K562 (cell line): ENCODE measurements at regions not wholly inside any gene's neighbourhood (a gene's known extent, or its start where the extent isn't known, plus 50 kb on each side); places are given as distances from the start of the nearest gene placed in this dataset.

Source experiments
- CTCF ChIP-seq, 3 experiments: IDR thresholded peaks in 2 of 3; conservative IDR thresholded peaks in 1 of 3; 2 replicates each; pipeline ENCODE4 v1.5.1; 2011 to 2012; ENCODE audit warnings: low read length in 3 of 3, mild to moderate bottlenecking in 3 of 3, control low read depth in 2 of 3, improper control_type of control experiment in 1 of 3, inconsistent platforms in 1 of 3, low read depth in 1 of 3, mixed read lengths in 1 of 3, moderate library complexity in 1 of 3; ENCODE audit not compliant: insufficient read depth in 2 of 3
- EP300 ChIP-seq: IDR thresholded peaks from 2 replicates; pipeline ENCODE4 v1.6.1; 2012; ENCODE audit warnings: low read length, improper control_type of control experiment
- FOS ChIP-seq: IDR thresholded peaks from 3 replicates; pipeline ENCODE4 v1.6.1; 2011; ENCODE audit not compliant: insufficient read length; ENCODE audit errors: extremely low read depth
- KDM4B ChIP-seq, 2 experiments: fragments of 450-650 bp in 1 of 2; sonication (generic) in 1 of 2; IDR thresholded peaks; 2 replicates each; pipeline ENCODE4 v1.6.1; 2016 to 2017; ENCODE audit warnings: borderline replicate concordance in 2 of 2, antibody characterized with exemption in 1 of 2, low read depth in 1 of 2, mild to moderate bottlenecking in 1 of 2
- MAZ ChIP-seq, 2 experiments: fragments of 450-650 bp in 1 of 2; sonication (generic) in 1 of 2; formaldehyde crosslinking; IDR thresholded peaks in 1 of 2; conservative IDR thresholded peaks in 1 of 2; 2 replicates each; pipeline versions ENCODE4 v1.4.0 to v1.5.0; 2020; ENCODE audit warnings: mild to moderate bottlenecking in 1 of 2, missing genetic modification reagents in 1 of 2
- NR2C1 ChIP-seq, 2 experiments: fragments of 450-650 bp; IDR thresholded peaks; 2 replicates each; pipeline ENCODE4 v1.6.1; 2017; ENCODE audit warnings: mild to moderate bottlenecking in 2 of 2, antibody characterized with exemption in 1 of 2, inconsistent platforms in 1 of 2, missing compliant biosample characterization in 1 of 2, missing genetic modification characterization in 1 of 2
- POLR2H ChIP-seq: IDR thresholded peaks from 2 replicates; pipeline ENCODE4 v1.6.1; 2016; ENCODE audit warnings: missing genetic modification characterization, low read depth, mild to moderate bottlenecking, control low read depth, missing compliant biosample characterization, moderate library complexity
- SMARCC2 ChIP-seq: fragments of 450-650 bp; IDR thresholded peaks from 2 replicates; pipeline ENCODE4 v1.6.1; 2017; ENCODE audit warnings: antibody characterized with exemption, moderate library complexity, mild to moderate bottlenecking, low read depth
- TAF1 ChIP-seq: IDR thresholded peaks from 2 replicates; pipeline ENCODE4 v1.6.1; 2011; ENCODE audit warnings: mild to moderate bottlenecking, low read length, moderate library complexity; ENCODE audit not compliant: insufficient read depth, control insufficient read depth, severe bottlenecking; ENCODE audit errors: extremely low read depth
- USF2 ChIP-seq: sonication (generic); formaldehyde crosslinking; IDR thresholded peaks from 2 replicates; pipeline ENCODE4 v1.5.0; 2020; ENCODE audit warnings: missing genetic modification reagents
- YY1 ChIP-seq, 3 experiments: IDR thresholded peaks; 2 replicates each; pipeline ENCODE4 v1.6.1; 2011; ENCODE audit warnings: low read length in 2 of 3, mild to moderate bottlenecking in 2 of 3, moderate library complexity in 2 of 3, borderline replicate concordance in 1 of 3, control low read depth in 1 of 3, low read depth in 1 of 3; ENCODE audit not compliant: insufficient read depth in 3 of 3, insufficient replicate concordance in 2 of 3, control insufficient read depth in 1 of 3, insufficient read length in 1 of 3; ENCODE audit errors: extremely low read depth in 1 of 3
- ZNF561 ChIP-seq: fragments of 450-650 bp; formaldehyde crosslinking; conservative IDR thresholded peaks from 2 replicates; pipeline ENCODE4 v1.4.0; 2020; ENCODE audit warnings: mild to moderate bottlenecking, moderate library complexity
- ZZZ3 ChIP-seq: fragments of 450-650 bp; IDR thresholded peaks from 2 replicates; pipeline ENCODE4 v1.6.1; 2016; ENCODE audit warnings: antibody characterized with exemption, mild to moderate bottlenecking, moderate library complexity

GRCh38 chr4:134753390-134753789 lies 551.8 kb upstream of the PABPC4L start:
- no peak for TF ChIP-seq SMARCC2
- TF ChIP-seq CTCF (IDR thresholded peaks at IDR 0.05 in 2 of 3, conservative IDR thresholded peaks at IDR 0.05 in 1 of 3; ENCODE audit: insufficient read depth in 2 of 3, low read depth in 1 of 3, low read length in 3 of 3), result no peak
- no peak for TF ChIP-seq ZZZ3
- no peak for TF ChIP-seq MAZ (CRISPR knock-in tag; conservative IDR thresholded peaks at IDR 0.05 in 1 of 2, IDR thresholded peaks at IDR 0.05 in 1 of 2)
- no peak for TF ChIP-seq FOS
- no peak for TF ChIP-seq EP300
- TF ChIP-seq KDM4B (IDR thresholded peaks at IDR 0.05; ENCODE audit: borderline replicate concordance in 2 of 2, low read depth in 1 of 2), result no peak
- no peak for TF ChIP-seq NR2C1 (IDR thresholded peaks at IDR 0.05)
- TF ChIP-seq NR2C1 (tag; IDR thresholded peaks at IDR 0.05), result no peak
- no peak for TF ChIP-seq USF2 (CRISPR knock-in tag)
- TF ChIP-seq POLR2H (tag), result no peak
- no peak for TF ChIP-seq ZNF561 (CRISPR knock-in tag)
- TF ChIP-seq TAF1, result no peak
- TF ChIP-seq YY1 (IDR thresholded peaks at IDR 0.05; ENCODE audit: borderline replicate concordance in 1 of 3, control insufficient read depth in 1 of 3, extremely low read depth in 1 of 3, insufficient read depth in 3 of 3, insufficient read length in 1 of 3, insufficient replicate concordance in 2 of 3, low read depth in 1 of 3, low read length in 2 of 3), result no peak
